Tibial nerve (tissue), 4 donors: ENCODE measurements at regions not wholly inside any gene's neighbourhood (a gene's known extent, or its start where the extent isn't known, plus 50 kb on each side); places are given as distances from the start of the nearest gene placed in this dataset.
"Not testable (repeated sequence)": the region's sequence is repeated elsewhere in the genome, so short reads cannot be mapped to it uniquely, and the experiment has no call there.

Experiments used
- CTCF ChIP-seq, 5 experiments: fragments of 200-600 bp in 3 of 5; fragments of 450-650 bp in 2 of 5; sonication (generic) in 3 of 5; IDR thresholded peaks; one replicate each; pipeline ENCODE4 v1.5.1; 2016 to 2019; ENCODE audit warnings: antibody characterized with exemption in 5 of 5, mild to moderate bottlenecking in 3 of 5, moderate library complexity in 2 of 5
- EP300 ChIP-seq, 2 donors: sonication (generic); formaldehyde crosslinking; IDR thresholded peaks; one replicate each; pipeline ENCODE4 v1.6.1; 2017; ENCODE audit warnings: antibody characterized with exemption in 2 of 2, mild to moderate bottlenecking in 1 of 2
- POLR2A ChIP-seq, 2 donors: fragments of 450-650 bp; IDR thresholded peaks; one replicate each; pipeline ENCODE4 v1.6.1; 2017; ENCODE audit warnings: antibody characterized with exemption in 2 of 2, mild to moderate bottlenecking in 2 of 2, moderate library complexity in 2 of 2

GRCh38 chr2:125353542-125353941 lies 1302.4 kb upstream of the GYPC start:
- not testable (repeated sequence) for TF ChIP-seq CTCF, POLR2A, EP300 (IDR thresholded peaks at IDR 0.05)
